ENCODE measurements at regions not wholly inside any gene's neighbourhood (a gene's known extent, or its start where the extent isn't known, plus 50 kb on each side); places are given as distances from the start of the nearest gene placed in this dataset.

- TF ChIP-seq CTCF (IDR thresholded peaks at IDR 0.05), result no peak
- TF ChIP-seq POLR2A (IDR thresholded peaks at IDR 0.05), result no peak
- no peak for TF ChIP-seq EP300 (IDR thresholded peaks at IDR 0.05)
These were observed 227.5 kb upstream of the FAM83B start for GRCh38 chr6:54619102-54619501.

Data from tibial nerve (tissue), 4 donors.